GM12872 (cell line): ENCODE measurements at regions not wholly inside any gene's neighbourhood (a gene's known extent, or its start where the extent isn't known, plus 50 kb on each side); places are given as distances from the start of the nearest gene placed in this dataset.

ENCODE experiments used
- CTCF ChIP-seq: IDR thresholded peaks from 3 replicates; pipeline ENCODE4 v1.5.1; 2011; ENCODE audit warnings: low read depth, mild to moderate bottlenecking, low read length, moderate library complexity; ENCODE audit not compliant: insufficient read depth

GRCh38 chr4:45099471-45099870, 373.1 kb upstream of the GNPDA2 start:
- no peak for TF ChIP-seq CTCF

DNA sequence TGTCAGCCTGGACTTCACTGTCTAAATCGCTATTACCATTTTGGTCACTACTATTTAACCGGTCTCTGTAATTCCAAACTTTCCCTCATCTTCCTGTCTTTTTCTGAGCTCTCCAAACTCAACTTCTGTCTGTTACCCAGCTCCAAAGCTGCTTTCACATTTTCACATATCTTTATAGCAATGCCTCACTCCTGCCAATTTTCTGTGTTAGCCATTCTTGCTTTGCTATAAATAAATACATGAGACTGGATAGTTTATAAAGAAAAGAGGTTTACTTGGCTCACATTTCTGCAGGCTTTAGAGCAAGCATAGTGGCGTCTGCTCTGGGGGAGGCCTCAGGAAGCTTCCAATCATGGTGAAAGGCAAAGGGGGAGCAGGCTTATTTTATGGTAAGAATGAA, 368.3 kb upstream of the GNPDA2 start:
- TF ChIP-seq CTCF, result no peak

- no peak for TF ChIP-seq CTCF
Observed at GRCh38 chr4:45082101-45082500, 355.7 kb upstream of the GNPDA2 start.

DNA sequence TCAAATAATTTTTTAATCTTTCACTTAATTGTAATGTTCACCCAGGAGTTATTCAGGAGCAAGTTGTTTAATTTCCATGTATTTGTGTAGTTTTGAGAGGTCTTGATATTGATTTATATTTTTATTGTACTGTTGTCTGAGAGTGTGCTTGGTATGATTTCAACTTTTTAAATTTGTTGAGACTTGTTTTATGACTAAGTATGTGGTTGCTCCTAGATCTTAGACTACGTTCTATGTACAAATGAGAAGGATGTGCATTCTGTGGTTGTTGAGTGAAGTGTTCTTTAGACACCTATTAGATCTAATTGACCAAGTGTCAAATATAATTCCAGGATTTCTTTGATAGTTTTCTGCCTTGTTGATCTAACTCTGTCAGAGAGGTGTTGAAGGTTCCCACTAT, 353.3 kb upstream of the GNPDA2 start:
- TF ChIP-seq CTCF, result no peak

DNA sequence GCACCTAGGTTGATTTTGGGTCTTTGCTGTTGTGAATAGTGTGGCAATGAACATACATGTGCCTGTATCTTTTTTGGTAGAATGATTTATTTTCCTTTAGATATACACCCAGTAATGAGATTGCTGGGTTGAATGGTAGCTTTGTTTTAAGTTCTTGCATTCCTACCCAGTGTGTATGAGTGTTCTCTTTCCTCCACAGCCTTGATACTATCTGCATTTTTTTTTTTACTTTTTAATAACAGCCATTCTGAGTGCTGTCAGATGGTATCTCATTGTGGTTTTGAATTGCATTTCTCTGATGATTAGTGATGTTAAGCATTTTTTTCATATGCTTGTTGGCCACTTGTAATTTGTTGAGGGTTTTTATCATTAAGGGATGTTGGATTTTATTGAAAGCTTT, 351.8 kb upstream of the GNPDA2 start:
- TF ChIP-seq CTCF, result no peak

GRCh38 chr4:45072981-45073380, 346.6 kb upstream of the GNPDA2 start:
- TF ChIP-seq CTCF, result no peak

GRCh38 chr4:45064741-45065140, 338.4 kb upstream of the GNPDA2 start:
- no peak for TF ChIP-seq CTCF

GRCh38 chr4:45063696-45064095, 337.3 kb upstream of the GNPDA2 start:
- TF ChIP-seq CTCF, result no peak
